ENCODE measurements at regions not wholly inside any gene's neighbourhood (a gene's known extent, or its start where the extent isn't known, plus 50 kb on each side); places are given as distances from the start of the nearest gene placed in this dataset.

DNA sequence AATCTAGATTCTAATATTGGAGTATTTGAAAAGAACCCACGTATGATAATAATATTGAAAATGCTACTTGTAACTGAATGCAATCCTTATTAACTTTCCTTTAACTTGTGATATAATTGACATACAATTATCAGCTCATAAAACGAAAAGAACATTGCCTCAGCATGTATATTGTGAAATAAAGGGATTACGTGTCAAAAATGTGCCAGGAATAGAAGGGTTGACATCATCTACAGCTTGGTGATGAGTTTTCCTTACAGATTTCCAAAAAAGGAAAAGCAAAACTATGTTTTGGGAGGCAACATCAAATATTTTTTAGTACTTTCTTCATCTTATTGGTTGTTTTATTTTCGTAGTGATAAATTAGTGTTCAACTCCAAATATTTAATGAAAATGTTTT lies 266.0 kb upstream of the PTGER4 start:
- no peak for ATAC-seq

- no peak for ATAC-seq
Observed at GRCh38 chr5:40412771-40413170, 266.9 kb upstream of the PTGER4 start.

- ATAC-seq: no peak
Observed at GRCh38 chr5:40410964-40411635, 268.6 kb upstream of the PTGER4 start.

DNA sequence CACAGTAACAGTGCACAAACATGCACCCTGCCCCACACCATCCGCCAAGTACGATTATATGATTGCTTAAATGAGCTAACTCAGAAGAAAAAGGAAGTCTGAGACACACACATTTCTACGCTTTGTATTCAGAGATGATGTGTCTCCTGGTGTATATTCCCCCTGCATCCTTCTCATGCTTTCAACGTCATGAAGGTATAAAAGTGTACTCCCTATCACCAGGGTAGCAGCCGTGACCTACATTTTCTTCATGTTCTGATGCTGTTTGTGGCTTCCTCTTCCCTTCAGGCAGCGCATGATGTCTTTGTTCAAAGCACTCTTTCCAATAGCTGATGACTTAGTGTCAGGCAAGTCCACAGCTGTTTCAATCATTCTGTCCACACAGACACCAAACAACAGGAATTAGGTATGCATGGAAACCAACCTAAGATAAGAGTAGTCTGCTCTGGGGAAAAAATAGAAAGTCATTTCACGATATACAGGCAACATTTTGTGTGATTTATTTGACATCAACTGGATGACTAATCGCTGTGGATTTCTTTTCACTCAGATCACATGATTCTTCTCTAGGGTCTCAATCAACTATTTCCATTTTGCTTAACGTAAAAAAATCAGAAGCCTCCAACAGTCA lies 269.4 kb upstream of the PTGER4 start:
- ATAC-seq: peak; percentile 85 to 86

GRCh38 chr5:40409601-40410000 lies 270.1 kb upstream of the PTGER4 start:
- no peak for ATAC-seq

DNA sequence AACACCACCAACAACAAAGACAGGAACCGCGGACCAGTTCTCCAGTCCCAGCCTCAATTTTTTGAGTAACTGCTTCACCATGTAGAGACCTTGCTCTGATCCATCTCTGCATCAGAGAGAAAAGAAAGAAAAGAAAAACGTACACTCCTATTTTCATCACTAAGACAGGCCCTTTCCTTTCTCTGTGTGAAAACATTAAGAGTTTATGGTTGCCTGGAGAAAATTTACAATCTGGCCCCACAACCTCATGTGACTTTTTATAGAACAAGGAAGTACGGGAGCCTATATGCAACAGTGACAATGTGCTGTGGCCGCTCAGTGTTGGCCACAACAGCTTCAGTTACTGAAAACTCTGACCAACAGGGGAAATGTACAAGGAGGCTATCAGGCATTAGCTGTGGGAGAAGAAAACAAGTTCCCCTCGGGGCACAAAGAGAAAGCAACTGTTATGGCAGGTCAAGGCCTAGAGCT lies 272.9 kb upstream of the PTGER4 start:
- ATAC-seq: no peak

GRCh38 chr5:40405996-40406740 lies 273.5 kb upstream of the PTGER4 start:
- peak; percentile 13 to 20 for ATAC-seq

GRCh38 chr5:40405230-40405629 lies 274.5 kb upstream of the PTGER4 start:
- ATAC-seq: no peak

DNA sequence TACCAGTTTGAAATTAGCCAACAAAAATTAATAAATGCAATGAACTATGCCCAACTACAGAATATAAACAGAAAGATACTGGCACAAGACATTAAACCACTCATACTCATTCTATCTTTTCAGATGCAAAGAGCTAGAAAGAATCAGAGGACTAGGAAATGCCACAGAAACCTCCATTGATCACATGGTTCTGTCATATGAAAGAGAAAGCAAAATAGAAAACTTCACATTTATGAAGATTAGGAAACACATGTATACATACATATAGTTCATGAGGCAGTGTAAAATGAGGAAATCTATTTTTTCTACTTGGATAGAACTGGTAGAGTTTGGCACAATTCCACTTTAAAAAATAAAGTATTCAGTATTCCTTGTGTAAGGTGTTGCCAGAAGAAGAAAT lies 275.1 kb upstream of the PTGER4 start:
- ATAC-seq: peak; percentile 60 to 73

GRCh38 chr5:40402007-40402364 lies 277.7 kb upstream of the PTGER4 start:
- peak; percentile 44 to 49 for ATAC-seq

- ATAC-seq: peak in 1 of 2 donors; percentile 19
Observed at GRCh38 chr5:40401284-40402006, 278.3 kb upstream of the PTGER4 start.

DNA sequence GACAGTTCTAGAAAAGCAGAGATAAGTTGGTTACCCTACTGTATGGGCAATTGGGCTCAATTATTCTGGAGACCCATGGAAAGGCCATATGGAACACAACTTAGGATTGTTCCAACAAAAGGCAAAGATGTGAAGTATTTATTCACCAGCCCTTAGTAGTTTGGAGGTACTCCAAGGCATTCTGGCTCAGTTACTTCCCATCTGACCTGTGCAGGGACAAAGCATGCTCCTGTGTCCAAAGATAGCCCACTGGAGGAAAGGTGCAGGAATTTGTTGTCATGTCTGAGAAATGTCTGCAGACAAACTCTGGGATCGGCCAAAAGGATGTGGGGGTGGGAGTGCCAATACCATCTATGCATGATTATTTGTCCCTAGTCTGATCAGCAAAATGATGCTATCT lies 279.5 kb upstream of the PTGER4 start:
- no peak for ATAC-seq

GRCh38 chr5:40399349-40399748 lies 280.4 kb upstream of the PTGER4 start:
- ATAC-seq: no peak

GRCh38 chr5:40397976-40398375 lies 281.7 kb upstream of the PTGER4 start:
- ATAC-seq: no peak

GRCh38 chr5:40397091-40397490 lies 282.6 kb upstream of the PTGER4 start:
- ATAC-seq: no peak

- ATAC-seq: no peak
Observed at GRCh38 chr5:40396317-40396716, 283.4 kb upstream of the PTGER4 start.

DNA sequence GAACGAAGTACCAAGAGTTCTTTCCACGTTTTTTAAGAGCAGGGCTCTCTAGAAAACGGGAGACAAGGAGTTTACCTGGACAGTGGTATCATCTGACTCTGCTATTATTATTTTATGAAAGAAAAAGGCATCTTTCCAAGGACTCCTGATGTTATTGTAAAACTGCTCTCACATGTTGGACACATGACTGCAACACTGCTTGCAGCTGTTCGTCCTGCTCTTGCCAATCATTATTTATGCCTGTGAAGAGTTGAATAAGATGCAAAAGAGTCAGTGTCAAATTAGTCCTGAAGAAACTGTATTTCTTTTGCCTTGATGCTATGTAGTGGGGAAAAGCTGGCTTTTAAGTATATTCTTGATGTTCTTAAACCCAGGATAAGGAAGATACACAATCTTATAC lies 284.5 kb upstream of the PTGER4 start:
- no peak for ATAC-seq

DNA sequence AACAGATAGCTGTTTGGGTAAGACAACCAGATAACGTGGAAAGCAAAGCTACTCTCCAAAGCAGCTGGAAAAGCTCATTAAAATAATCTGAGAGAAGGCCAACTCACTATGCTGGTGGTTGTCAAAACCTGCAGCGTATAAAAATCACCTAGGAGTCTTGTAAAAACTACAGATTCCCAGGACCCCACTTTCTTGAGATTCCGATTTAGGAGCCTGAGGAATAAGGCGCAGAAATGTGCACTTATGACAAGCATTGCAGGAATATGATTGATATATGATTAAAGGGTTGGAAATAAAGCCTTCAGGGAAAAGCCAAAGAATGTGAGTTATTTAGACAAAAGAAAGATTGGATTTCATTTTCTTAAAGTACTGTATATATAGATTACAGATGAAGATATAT lies 285.0 kb upstream of the PTGER4 start:
- no peak for ATAC-seq

GRCh38 chr5:40391642-40392041 lies 288.1 kb upstream of the PTGER4 start:
- ATAC-seq: no peak

DNA sequence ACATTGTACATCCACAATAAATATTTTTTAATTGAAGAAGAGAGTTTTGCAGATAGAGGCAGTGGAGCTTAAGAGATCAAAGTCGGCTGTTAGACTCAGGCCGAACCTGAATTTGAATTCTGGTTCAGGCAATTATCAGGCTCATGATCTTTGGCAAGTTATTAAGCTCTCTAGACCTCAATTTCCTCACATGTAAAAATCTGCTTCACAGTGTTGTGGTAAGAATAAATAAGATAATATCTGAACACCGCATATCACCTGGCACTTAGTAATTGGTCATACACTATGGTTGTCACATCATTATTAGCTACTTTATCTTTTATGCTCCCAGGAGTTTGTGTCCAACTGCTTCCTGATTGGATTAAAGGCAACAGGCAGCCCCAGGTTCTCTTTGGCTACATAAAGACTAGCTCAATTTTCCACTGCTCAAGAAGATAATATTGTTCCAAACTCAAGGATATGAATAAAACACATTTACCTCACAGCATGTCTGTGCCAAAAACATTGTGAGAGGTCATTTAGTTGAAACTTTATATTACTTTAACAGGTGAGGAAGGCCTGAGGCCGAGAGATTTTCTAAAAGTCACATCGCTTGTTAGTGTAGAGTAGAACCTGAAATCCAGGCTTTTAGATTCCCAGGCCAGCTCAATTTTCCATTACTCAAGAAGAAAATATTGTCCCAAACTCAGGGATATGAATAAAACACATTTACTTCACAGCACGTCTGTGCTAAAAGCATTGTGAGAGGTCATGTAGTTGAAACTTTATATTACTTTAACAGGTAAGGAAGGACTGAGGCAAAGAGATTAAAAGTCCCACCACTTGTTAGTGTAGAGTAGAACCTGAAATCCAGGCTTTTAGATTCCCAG lies 289.2 kb upstream of the PTGER4 start:
- ATAC-seq: peak; percentile 36 to 51

DNA sequence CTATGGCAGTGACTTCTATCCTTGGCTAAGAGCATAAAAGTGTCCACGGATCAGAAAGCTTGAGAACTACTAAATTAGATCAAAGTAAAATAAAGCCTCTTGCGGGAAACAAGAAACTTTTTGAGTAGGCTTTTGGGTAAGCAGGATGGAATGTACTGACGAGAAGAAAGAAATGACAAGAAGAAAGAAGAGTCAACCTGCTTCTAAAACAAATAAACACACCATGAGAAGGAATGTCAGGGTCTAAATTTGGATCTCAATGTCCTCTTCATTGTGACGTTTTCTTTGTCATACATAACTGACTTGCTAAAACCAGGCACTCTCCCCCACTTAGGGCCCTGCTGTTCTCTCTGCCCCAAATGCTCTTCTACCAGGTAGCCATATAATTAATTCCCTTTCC lies 290.1 kb upstream of the PTGER4 start:
- ATAC-seq: no peak

GRCh38 chr5:40386289-40386688 lies 293.4 kb upstream of the PTGER4 start:
- peak in 1 of 2 donors; percentile 9 for ATAC-seq
